ENCODE measurements at regions not wholly inside any gene's neighbourhood (a gene's known extent, or its start where the extent isn't known, plus 50 kb on each side); places are given as distances from the start of the nearest gene placed in this dataset.

DNA sequence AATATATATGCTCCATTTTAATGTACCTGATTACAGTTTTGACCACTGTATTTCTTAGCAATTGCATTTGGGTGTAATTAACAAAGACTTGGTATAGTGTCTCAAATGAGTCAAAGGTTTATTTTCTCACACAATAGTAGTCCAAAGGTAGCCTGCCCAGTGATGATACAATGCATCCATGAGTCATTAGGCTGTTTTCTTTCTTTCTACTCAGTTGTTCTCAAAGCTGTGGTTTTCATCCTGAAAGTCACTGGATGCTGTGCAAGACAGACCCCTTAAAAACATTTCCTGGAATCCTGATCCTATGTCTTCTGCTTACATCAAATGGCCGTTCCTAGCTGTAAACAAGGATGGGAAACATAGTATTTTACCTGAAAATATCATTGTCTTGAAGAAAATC is 651.2 kb upstream of the MIR17HG start:
- Histone ChIP-seq H3K4me3 (replicated peaks; ENCODE audit: insufficient read depth, low read length) (no peak overlapping the region), H3K27ac (replicated peaks) (no peak overlapping the region), H3K27me3 (ENCODE audit: insufficient read depth, poor library complexity, severe bottlenecking) (no peaks in the 10 kb centered on the region)
- DNase-seq (ENCODE audit: low read depth in 1 of 2, low spot score in 1 of 2), result no peak
- TF ChIP-seq GABPA (IDR thresholded peaks at IDR 0.05; ENCODE audit: low read depth), result no peak
- no peak for TF ChIP-seq POLR2AphosphoS5 (IDR thresholded peaks at IDR 0.05; ENCODE audit: low read depth)
- TF ChIP-seq SPI1 (IDR thresholded peaks at IDR 0.05; ENCODE audit: borderline replicate concordance, low read depth), result no peak
- TF ChIP-seq, protein P1, sequence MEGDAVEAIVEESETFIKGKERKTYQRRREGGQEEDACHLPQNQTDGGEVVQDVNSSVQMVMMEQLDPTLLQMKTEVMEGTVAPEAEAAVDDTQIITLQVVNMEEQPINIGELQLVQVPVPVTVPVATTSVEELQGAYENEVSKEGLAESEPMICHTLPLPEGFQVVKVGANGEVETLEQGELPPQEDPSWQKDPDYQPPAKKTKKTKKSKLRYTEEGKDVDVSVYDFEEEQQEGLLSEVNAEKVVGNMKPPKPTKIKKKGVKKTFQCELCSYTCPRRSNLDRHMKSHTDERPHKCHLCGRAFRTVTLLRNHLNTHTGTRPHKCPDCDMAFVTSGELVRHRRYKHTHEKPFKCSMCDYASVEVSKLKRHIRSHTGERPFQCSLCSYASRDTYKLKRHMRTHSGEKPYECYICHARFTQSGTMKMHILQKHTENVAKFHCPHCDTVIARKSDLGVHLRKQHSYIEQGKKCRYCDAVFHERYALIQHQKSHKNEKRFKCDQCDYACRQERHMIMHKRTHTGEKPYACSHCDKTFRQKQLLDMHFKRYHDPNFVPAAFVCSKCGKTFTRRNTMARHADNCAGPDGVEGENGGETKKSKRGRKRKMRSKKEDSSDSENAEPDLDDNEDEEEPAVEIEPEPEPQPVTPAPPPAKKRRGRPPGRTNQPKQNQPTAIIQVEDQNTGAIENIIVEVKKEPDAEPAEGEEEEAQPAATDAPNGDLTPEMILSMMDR (IDR thresholded peaks at IDR 0.05; ENCODE audit: insufficient read depth, low read length), result no peak
- TF ChIP-seq, protein P2, sequence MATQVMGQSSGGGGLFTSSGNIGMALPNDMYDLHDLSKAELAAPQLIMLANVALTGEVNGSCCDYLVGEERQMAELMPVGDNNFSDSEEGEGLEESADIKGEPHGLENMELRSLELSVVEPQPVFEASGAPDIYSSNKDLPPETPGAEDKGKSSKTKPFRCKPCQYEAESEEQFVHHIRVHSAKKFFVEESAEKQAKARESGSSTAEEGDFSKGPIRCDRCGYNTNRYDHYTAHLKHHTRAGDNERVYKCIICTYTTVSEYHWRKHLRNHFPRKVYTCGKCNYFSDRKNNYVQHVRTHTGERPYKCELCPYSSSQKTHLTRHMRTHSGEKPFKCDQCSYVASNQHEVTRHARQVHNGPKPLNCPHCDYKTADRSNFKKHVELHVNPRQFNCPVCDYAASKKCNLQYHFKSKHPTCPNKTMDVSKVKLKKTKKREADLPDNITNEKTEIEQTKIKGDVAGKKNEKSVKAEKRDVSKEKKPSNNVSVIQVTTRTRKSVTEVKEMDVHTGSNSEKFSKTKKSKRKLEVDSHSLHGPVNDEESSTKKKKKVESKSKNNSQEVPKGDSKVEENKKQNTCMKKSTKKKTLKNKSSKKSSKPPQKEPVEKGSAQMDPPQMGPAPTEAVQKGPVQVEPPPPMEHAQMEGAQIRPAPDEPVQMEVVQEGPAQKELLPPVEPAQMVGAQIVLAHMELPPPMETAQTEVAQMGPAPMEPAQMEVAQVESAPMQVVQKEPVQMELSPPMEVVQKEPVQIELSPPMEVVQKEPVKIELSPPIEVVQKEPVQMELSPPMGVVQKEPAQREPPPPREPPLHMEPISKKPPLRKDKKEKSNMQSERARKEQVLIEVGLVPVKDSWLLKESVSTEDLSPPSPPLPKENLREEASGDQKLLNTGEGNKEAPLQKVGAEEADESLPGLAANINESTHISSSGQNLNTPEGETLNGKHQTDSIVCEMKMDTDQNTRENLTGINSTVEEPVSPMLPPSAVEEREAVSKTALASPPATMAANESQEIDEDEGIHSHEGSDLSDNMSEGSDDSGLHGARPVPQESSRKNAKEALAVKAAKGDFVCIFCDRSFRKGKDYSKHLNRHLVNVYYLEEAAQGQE (IDR thresholded peaks at IDR 0.05; ENCODE audit: insufficient replicate concordance, low read depth), result no peak

DNA sequence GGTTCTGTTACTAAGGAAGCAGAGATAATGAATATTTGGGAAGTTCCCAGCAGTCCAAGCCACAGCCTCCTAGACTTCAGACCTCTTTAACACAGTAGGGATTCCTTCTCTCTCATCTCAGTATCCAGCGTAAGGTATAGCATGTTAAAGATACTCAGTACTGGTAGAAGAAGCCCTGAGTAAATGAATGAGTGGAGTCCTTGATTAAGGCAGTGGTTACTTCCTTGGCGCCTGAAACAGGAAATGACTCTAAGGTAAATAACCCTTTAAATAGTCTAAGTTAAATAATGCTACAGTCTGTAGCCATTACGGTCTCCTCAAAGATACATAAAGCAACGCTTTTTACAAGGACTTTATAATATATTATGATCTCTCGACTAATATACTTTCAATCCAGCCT is 650.8 kb upstream of the MIR17HG start:
- H3K27me3 ChIP-seq (ENCODE audit: insufficient read depth, poor library complexity, severe bottlenecking), result no peaks in the 10 kb centered on the region
- TF ChIP-seq, protein P1 (IDR thresholded peaks at IDR 0.05; ENCODE audit: insufficient read depth, low read length), result no peak
- TF ChIP-seq SPI1 (IDR thresholded peaks at IDR 0.05; ENCODE audit: borderline replicate concordance, low read depth) (no peak), POLR2AphosphoS5 (IDR thresholded peaks at IDR 0.05; ENCODE audit: low read depth) (no peak), GABPA (IDR thresholded peaks at IDR 0.05; ENCODE audit: low read depth) (no peak)
- TF ChIP-seq, protein P2 (IDR thresholded peaks at IDR 0.05; ENCODE audit: insufficient replicate concordance, low read depth), result no peak
- H3K4me3 ChIP-seq (replicated peaks; ENCODE audit: insufficient read depth, low read length), result no peak overlapping the region
- no peak for DNase-seq (ENCODE audit: low read depth in 1 of 2, low spot score in 1 of 2)
- H3K27ac ChIP-seq (replicated peaks), result no peak overlapping the region

DNA sequence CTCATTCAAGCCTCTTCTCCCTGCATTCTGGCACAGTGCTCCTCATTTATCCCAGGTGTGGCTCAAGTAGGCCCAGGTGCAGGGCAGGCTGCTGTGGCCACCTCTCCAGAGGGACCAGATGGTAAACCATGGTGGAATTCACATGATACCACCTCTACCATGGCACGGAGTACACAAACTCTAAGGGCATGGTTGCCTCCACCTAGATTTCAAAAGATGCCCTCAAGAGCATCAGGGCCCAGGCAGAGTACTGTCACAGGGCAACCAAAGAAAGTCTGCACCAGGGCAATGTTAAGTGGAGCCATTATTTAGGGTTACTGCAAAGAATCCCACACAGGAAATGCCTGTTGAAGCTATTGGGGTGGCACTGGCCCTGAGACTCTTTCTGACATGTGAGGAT is 647.1 kb upstream of the MIR17HG start:
- no peak for TF ChIP-seq SPI1 (IDR thresholded peaks at IDR 0.05; ENCODE audit: borderline replicate concordance, low read depth)
- TF ChIP-seq GABPA (IDR thresholded peaks at IDR 0.05; ENCODE audit: low read depth), result no peak
- TF ChIP-seq POLR2AphosphoS5 (IDR thresholded peaks at IDR 0.05; ENCODE audit: low read depth), result no peak
- TF ChIP-seq, protein P1 (IDR thresholded peaks at IDR 0.05; ENCODE audit: insufficient read depth, low read length), result no peak
- TF ChIP-seq, protein P2 (IDR thresholded peaks at IDR 0.05; ENCODE audit: insufficient replicate concordance, low read depth), result no peak

More for the DNA sequence above, 647.1 kb upstream of the MIR17HG start:
- no peak for DNase-seq (ENCODE audit: low read depth in 1 of 2, low spot score in 1 of 2)
- Histone ChIP-seq H3K27me3 (ENCODE audit: insufficient read depth, poor library complexity, severe bottlenecking) (no peaks in the 10 kb centered on the region), H3K27ac (replicated peaks) (no peak overlapping the region), H3K4me3 (replicated peaks; ENCODE audit: insufficient read depth, low read length) (no peak overlapping the region)
